HepG2 (cell line): ENCODE measurements at regions not wholly inside any gene's neighbourhood (a gene's known extent, or its start where the extent isn't known, plus 50 kb on each side); places are given as distances from the start of the nearest gene placed in this dataset.

ENCODE experiments used
- JUND ChIP-seq: sonication (generic); formaldehyde crosslinking; IDR thresholded peaks from 2 replicates; pipeline ENCODE4 v1.8.0; 2022; ENCODE audit warnings: mild to moderate bottlenecking, missing genetic modification reagents
- KDM5B ChIP-seq: sonication (generic); formaldehyde crosslinking; IDR thresholded peaks from 2 replicates; pipeline ENCODE4 v1.4.0; 2020; ENCODE audit warnings: missing genetic modification reagents, mild to moderate bottlenecking, borderline replicate concordance
- MAZ ChIP-seq, 2 experiments: sonication (generic) in 1 of 2; formaldehyde crosslinking in 1 of 2; IDR thresholded peaks; 2 replicates each; pipeline versions ENCODE4 v1.5.0 to v1.6.1; 2012 to 2020; ENCODE audit warnings: low read depth in 2 of 2, mild to moderate bottlenecking in 2 of 2, borderline replicate concordance in 1 of 2, improper control_type of control experiment in 1 of 2, low read length in 1 of 2, missing genetic modification reagents in 1 of 2, moderate library complexity in 1 of 2
- MYC ChIP-seq: sonication (generic); formaldehyde crosslinking; IDR thresholded peaks from 2 replicates; pipeline ENCODE4 v1.9.0; 2021; ENCODE audit warnings: missing genetic modification reagents, borderline replicate concordance
- RARG ChIP-seq: sonication (generic); formaldehyde crosslinking; IDR thresholded peaks from 2 replicates; pipeline ENCODE4 v1.4.0; 2020; ENCODE audit warnings: low read depth, mild to moderate bottlenecking, missing genetic modification reagents
- SALL1 ChIP-seq: sonication (generic); formaldehyde crosslinking; IDR thresholded peaks from 2 replicates; pipeline ENCODE4 v1.8.0; 2022; ENCODE audit warnings: mild to moderate bottlenecking, missing genetic modification reagents
- ZMYM4 ChIP-seq: sonication (generic); formaldehyde crosslinking; IDR thresholded peaks from 2 replicates; pipeline ENCODE4 v1.8.1; 2023; ENCODE audit warnings: mild to moderate bottlenecking, missing genetic modification reagents
- ZNF547 ChIP-seq: sonication (generic); formaldehyde crosslinking; IDR thresholded peaks from 2 replicates; pipeline ENCODE4 v1.5.1; 2020; ENCODE audit warnings: mild to moderate bottlenecking, missing genetic modification reagents
- ZNF709 ChIP-seq: sonication (generic); formaldehyde crosslinking; IDR thresholded peaks from 2 replicates; pipeline ENCODE4 v1.5.0; 2020; ENCODE audit warnings: mild to moderate bottlenecking, missing genetic modification reagents
- ZNF776 ChIP-seq: sonication (generic); formaldehyde crosslinking; IDR thresholded peaks from 2 replicates; pipeline ENCODE4 v1.4.0; 2020; ENCODE audit warnings: mild to moderate bottlenecking, missing genetic modification reagents
- TF ChIP-seq, protein P1 (sequence below): sonication (generic); formaldehyde crosslinking; IDR thresholded peaks from 2 replicates; pipeline ENCODE4 v1.4.0; 2020; ENCODE audit warnings: missing genetic modification reagents
- TF ChIP-seq, protein P2 (sequence below): sonication (generic); formaldehyde crosslinking; IDR thresholded peaks from 2 replicates; pipeline ENCODE4 v1.5.1; 2020; ENCODE audit warnings: mild to moderate bottlenecking, missing genetic modification reagents, moderate library complexity
- TF ChIP-seq, protein P3 (sequence below): sonication (generic); formaldehyde crosslinking; IDR thresholded peaks from 2 replicates; pipeline ENCODE4 v1.4.0; 2020; ENCODE audit warnings: mild to moderate bottlenecking, missing genetic modification reagents
- TF ChIP-seq, protein P4 (sequence below): sonication (generic); formaldehyde crosslinking; IDR thresholded peaks from 2 replicates; pipeline ENCODE4 v1.5.0; 2020; ENCODE audit warnings: mild to moderate bottlenecking, missing genetic modification reagents, moderate library complexity
- TF ChIP-seq, protein P5 (sequence below), 2 experiments: sonication (generic) in 1 of 2; formaldehyde crosslinking in 1 of 2; IDR thresholded peaks; 2 replicates each; pipeline versions ENCODE4 v1.4.0 to v1.6.1; 2018 to 2020; ENCODE audit warnings: missing genetic modification reagents in 2 of 2, borderline replicate concordance in 1 of 2, low read depth in 1 of 2, mild to moderate bottlenecking in 1 of 2, missing biosample characterization in 1 of 2

DNA sequence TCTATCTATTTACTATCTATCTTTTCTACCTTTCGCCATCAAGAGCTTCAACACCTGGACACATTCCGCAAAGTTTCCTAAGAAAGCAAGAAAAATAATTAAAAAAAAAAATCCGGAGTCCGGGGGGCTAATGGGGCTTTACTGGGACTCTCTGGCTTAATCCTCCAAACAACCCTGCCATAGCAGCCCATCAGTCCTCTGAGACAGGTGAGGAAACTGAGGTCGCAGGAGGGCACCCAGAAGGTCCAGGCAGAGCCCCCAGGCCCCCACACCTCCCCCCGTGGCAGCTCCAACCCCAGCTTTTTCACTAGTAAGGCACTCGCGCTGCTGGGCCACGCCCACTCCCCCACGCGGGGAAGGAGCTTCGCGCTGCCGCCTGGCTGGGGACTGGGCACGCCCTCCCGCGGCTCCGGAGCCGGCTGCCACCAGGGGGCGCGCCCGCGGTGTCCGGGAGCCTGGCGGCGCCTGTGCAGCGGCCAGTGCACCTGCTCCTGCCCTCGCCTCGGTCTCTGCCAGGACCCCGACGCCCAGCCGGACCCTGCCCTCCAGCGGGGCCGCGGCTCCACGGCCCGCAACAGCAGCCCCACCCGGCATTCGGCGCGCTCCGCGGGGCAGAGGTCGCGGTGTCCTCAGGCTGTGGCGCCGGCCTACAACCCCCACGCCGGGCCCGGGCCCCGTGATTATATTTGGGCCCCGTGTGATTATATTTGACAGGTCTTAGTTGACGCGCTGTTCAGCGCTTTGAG lies 54.1 kb upstream of the SAMD11 start (continued):
- TF ChIP-seq, protein P1, sequence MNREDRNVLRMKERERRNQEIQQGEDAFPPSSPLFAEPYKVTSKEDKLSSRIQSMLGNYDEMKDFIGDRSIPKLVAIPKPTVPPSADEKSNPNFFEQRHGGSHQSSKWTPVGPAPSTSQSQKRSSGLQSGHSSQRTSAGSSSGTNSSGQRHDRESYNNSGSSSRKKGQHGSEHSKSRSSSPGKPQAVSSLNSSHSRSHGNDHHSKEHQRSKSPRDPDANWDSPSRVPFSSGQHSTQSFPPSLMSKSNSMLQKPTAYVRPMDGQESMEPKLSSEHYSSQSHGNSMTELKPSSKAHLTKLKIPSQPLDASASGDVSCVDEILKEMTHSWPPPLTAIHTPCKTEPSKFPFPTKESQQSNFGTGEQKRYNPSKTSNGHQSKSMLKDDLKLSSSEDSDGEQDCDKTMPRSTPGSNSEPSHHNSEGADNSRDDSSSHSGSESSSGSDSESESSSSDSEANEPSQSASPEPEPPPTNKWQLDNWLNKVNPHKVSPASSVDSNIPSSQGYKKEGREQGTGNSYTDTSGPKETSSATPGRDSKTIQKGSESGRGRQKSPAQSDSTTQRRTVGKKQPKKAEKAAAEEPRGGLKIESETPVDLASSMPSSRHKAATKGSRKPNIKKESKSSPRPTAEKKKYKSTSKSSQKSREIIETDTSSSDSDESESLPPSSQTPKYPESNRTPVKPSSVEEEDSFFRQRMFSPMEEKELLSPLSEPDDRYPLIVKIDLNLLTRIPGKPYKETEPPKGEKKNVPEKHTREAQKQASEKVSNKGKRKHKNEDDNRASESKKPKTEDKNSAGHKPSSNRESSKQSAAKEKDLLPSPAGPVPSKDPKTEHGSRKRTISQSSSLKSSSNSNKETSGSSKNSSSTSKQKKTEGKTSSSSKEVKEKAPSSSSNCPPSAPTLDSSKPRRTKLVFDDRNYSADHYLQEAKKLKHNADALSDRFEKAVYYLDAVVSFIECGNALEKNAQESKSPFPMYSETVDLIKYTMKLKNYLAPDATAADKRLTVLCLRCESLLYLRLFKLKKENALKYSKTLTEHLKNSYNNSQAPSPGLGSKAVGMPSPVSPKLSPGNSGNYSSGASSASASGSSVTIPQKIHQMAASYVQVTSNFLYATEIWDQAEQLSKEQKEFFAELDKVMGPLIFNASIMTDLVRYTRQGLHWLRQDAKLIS (CRISPR knock-in tag): no peak
- TF ChIP-seq, protein P2, sequence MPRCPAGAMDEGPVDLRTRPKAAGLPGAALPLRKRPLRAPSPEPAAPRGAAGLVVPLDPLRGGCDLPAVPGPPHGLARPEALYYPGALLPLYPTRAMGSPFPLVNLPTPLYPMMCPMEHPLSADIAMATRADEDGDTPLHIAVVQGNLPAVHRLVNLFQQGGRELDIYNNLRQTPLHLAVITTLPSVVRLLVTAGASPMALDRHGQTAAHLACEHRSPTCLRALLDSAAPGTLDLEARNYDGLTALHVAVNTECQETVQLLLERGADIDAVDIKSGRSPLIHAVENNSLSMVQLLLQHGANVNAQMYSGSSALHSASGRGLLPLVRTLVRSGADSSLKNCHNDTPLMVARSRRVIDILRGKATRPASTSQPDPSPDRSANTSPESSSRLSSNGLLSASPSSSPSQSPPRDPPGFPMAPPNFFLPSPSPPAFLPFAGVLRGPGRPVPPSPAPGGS (CRISPR knock-in tag): 0 out of 2 replicates have a peak, but pooled peaks have one; percentile 43
- TF ChIP-seq, protein P3, sequence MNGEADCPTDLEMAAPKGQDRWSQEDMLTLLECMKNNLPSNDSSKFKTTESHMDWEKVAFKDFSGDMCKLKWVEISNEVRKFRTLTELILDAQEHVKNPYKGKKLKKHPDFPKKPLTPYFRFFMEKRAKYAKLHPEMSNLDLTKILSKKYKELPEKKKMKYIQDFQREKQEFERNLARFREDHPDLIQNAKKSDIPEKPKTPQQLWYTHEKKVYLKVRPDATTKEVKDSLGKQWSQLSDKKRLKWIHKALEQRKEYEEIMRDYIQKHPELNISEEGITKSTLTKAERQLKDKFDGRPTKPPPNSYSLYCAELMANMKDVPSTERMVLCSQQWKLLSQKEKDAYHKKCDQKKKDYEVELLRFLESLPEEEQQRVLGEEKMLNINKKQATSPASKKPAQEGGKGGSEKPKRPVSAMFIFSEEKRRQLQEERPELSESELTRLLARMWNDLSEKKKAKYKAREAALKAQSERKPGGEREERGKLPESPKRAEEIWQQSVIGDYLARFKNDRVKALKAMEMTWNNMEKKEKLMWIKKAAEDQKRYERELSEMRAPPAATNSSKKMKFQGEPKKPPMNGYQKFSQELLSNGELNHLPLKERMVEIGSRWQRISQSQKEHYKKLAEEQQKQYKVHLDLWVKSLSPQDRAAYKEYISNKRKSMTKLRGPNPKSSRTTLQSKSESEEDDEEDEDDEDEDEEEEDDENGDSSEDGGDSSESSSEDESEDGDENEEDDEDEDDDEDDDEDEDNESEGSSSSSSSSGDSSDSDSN (CRISPR knock-in tag): peak; percentile 72; the same call in 1 of the 2 replicates
- TF ChIP-seq JUND: 0 out of 2 replicates have a peak, but pooled peaks have one; percentile 23
- TF ChIP-seq SALL1: peak; percentile 65
- TF ChIP-seq ZMYM4 (CRISPR knock-in tag): 0 out of 2 replicates have a peak, but pooled peaks have one; percentile 22
- TF ChIP-seq, protein P4, sequence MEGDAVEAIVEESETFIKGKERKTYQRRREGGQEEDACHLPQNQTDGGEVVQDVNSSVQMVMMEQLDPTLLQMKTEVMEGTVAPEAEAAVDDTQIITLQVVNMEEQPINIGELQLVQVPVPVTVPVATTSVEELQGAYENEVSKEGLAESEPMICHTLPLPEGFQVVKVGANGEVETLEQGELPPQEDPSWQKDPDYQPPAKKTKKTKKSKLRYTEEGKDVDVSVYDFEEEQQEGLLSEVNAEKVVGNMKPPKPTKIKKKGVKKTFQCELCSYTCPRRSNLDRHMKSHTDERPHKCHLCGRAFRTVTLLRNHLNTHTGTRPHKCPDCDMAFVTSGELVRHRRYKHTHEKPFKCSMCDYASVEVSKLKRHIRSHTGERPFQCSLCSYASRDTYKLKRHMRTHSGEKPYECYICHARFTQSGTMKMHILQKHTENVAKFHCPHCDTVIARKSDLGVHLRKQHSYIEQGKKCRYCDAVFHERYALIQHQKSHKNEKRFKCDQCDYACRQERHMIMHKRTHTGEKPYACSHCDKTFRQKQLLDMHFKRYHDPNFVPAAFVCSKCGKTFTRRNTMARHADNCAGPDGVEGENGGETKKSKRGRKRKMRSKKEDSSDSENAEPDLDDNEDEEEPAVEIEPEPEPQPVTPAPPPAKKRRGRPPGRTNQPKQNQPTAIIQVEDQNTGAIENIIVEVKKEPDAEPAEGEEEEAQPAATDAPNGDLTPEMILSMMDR (CRISPR knock-in tag): peak; percentile 77
- TF ChIP-seq KDM5B (CRISPR knock-in tag): peak; percentile 35; the same call in 1 of the 2 replicates
- no peak for TF ChIP-seq MAZ (IDR thresholded peaks at IDR 0.05; ENCODE audit: borderline replicate concordance, low read depth, low read length)
- peak; percentile 44; the same call in 1 of the 2 replicates for TF ChIP-seq MAZ (CRISPR knock-in tag; IDR thresholded peaks at IDR 0.05; ENCODE audit: low read depth)
- 0 out of 2 replicates have a peak, but pooled peaks have one; percentile 41 for TF ChIP-seq ZNF547 (CRISPR knock-in tag)
- TF ChIP-seq ZNF776: peak; percentile 61; the same call in 1 of the 2 replicates
- 0 out of 2 replicates have a peak, but pooled peaks have one; percentile 31 for TF ChIP-seq MYC
- TF ChIP-seq, protein P5, sequence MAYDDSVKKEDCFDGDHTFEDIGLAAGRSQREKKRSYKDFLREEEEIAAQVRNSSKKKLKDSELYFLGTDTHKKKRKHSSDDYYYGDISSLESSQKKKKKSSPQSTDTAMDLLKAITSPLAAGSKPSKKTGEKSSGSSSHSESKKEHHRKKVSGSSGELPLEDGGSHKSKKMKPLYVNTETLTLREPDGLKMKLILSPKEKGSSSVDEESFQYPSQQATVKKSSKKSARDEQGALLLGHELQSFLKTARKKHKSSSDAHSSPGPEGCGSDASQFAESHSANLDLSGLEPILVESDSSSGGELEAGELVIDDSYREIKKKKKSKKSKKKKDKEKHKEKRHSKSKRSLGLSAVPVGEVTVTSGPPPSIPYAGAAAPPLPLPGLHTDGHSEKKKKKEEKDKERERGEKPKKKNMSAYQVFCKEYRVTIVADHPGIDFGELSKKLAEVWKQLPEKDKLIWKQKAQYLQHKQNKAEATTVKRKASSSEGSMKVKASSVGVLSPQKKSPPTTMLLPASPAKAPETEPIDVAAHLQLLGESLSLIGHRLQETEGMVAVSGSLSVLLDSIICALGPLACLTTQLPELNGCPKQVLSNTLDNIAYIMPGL (CRISPR knock-in tag; IDR thresholded peaks at IDR 0.05; ENCODE audit: borderline replicate concordance in 1 of 2, low read depth in 1 of 2): peak in 1 of 2 experiments; percentile 66; a peak in 1 of 4 replicates
- no peak for TF ChIP-seq RARG (CRISPR knock-in tag)
- 0 out of 2 replicates have a peak, but pooled peaks have one; percentile 25 for TF ChIP-seq ZNF709 (CRISPR knock-in tag)
